H1 (cell line): ENCODE measurements at regions not wholly inside any gene's neighbourhood (a gene's known extent, or its start where the extent isn't known, plus 50 kb on each side); places are given as distances from the start of the nearest gene placed in this dataset.

Experiments
- CTCF ChIA-PET: fragments of 300-600 bp; sonication (Branson Sonifier 250); formaldehyde crosslinking; loops from one replicate; lab custom pipeline; 2021; ENCODE audit not compliant: partially characterized antibody; lab: Charles Lee
- POLR2A ChIA-PET: fragments of 300-600 bp; sonication (Branson Sonifier 250); formaldehyde crosslinking; loops from one replicate; lab custom pipeline; 2021; ENCODE audit warnings: inconsistent platforms; ENCODE audit not compliant: partially characterized antibody; lab: Charles Lee
- DNase-seq, 2 experiments: peaks; one replicate each; pipeline versions ENCODE4 v3.0.0 to v3.0.0-alpha.2; 2010 to 2022; ENCODE audit warnings: low spot score in 2 of 2, low read depth in 1 of 2, mixed read lengths in 1 of 2
- FAIRE-seq: peaks from 2 replicates; lab custom pipeline; 2011; peaks lifted over from hg19 to GRCh38; lab: Jason Lieb, UNC
- H2AFZ ChIP-seq: 2 replicates; pipeline ENCODE4 v1.8.1; 2012; ENCODE audit warnings: low read length, inconsistent platforms
- H2AK5ac ChIP-seq: 2 replicates; pipeline ENCODE4 v1.6.1; 2013; ENCODE audit warnings: low read depth, low read length
- H2BK120ac ChIP-seq: replicated peaks from 2 replicates; pipeline ENCODE3; 2013; ENCODE audit warnings: low read depth, low read length, inconsistent platforms
- H2BK12ac ChIP-seq: 2 replicates; pipeline ENCODE4 v1.6.1; 2013; ENCODE audit warnings: low read depth, low read length
- H2BK15ac ChIP-seq: 2 replicates; pipeline ENCODE4 v1.6.1; 2013; ENCODE audit warnings: low read length
- H2BK20ac ChIP-seq: 2 replicates; pipeline ENCODE4 v1.6.1; 2013; ENCODE audit warnings: low read length
- H2BK5ac ChIP-seq: 2 replicates; pipeline ENCODE4 v1.6.1; 2013; ENCODE audit warnings: low read depth, low read length
- H3K14ac ChIP-seq: 2 replicates; pipeline ENCODE4 v1.6.1; 2013; ENCODE audit warnings: inconsistent platforms; ENCODE audit not compliant: insufficient read length
- H3K18ac ChIP-seq: 2 replicates; pipeline ENCODE4 v1.6.1; 2013; ENCODE audit warnings: low read length; ENCODE audit errors: extremely low read depth
- H3K23ac ChIP-seq: 2 replicates; pipeline ENCODE4 v1.6.1; 2013; ENCODE audit warnings: inconsistent platforms; ENCODE audit not compliant: insufficient read length
- H3K23me2 ChIP-seq: 2 replicates; pipeline ENCODE4 v1.6.1; 2013; ENCODE audit warnings: low read depth, low read length
- H3K27ac ChIP-seq: 2 replicates; pipeline ENCODE4 v1.6.1; 2011; ENCODE audit warnings: low read depth, low read length, inconsistent platforms
- H3K27me3 ChIP-seq, 4 experiments: replicated peaks in 1 of 4; 1 replicate in 1 of 4; 2 replicates in 3 of 4; pipeline versions ENCODE4 v1.6.1 to v1.8.1; 2011 to 2013; ENCODE audit warnings: low read length in 3 of 4, mild to moderate bottlenecking in 3 of 4, inconsistent platforms in 2 of 4, mixed read lengths in 2 of 4, moderate library complexity in 1 of 4; ENCODE audit not compliant: control insufficient read depth in 3 of 4, insufficient read depth in 3 of 4; ENCODE audit errors: extremely low read depth in 1 of 4
- H3K36me3 ChIP-seq, 4 experiments: 2 replicates each; pipeline versions ENCODE4 v1.6.1 to v1.8.1; 2011 to 2013; ENCODE audit warnings: mild to moderate bottlenecking in 4 of 4, low read length in 3 of 4, moderate library complexity in 2 of 4, control low read depth in 1 of 4, inconsistent platforms in 1 of 4; ENCODE audit not compliant: insufficient read depth in 4 of 4, control insufficient read depth in 2 of 4
- H3K4ac ChIP-seq: replicated peaks from 2 replicates; pipeline ENCODE3; 2013; ENCODE audit warnings: low read length, low read depth, mixed read lengths, inconsistent platforms; ENCODE audit not compliant: insufficient read length
- H3K4me1 ChIP-seq, 4 experiments: replicated peaks in 1 of 4; 1 replicate in 1 of 4; 2 replicates in 3 of 4; pipeline versions ENCODE4 v1.6.1 to v1.8.1; 2011 to 2013; ENCODE audit warnings: low read length in 3 of 4, inconsistent platforms in 2 of 4, mixed read lengths in 1 of 4; ENCODE audit not compliant: insufficient read depth in 4 of 4, control insufficient read depth in 3 of 4
- H3K4me2 ChIP-seq, 2 experiments: 2 replicates each; pipeline versions ENCODE4 v1.6.1 to v1.8.1; 2011 to 2013; ENCODE audit warnings: low read depth in 2 of 2, low read length in 2 of 2, control low read depth in 1 of 2, inconsistent platforms in 1 of 2, mild to moderate bottlenecking in 1 of 2; ENCODE audit not compliant: insufficient read depth in 1 of 2
- H3K4me3 ChIP-seq, 4 experiments: fragments of 200-600, 300-600 bp in 1 of 4; sonication (generic), shearing (Covaris generic), sonication (Bioruptor Twin) in 1 of 4; 2 replicates each; pipeline versions ENCODE4 v1.5.1 to v1.8.1; 2011 to 2016; ENCODE audit warnings: low read length in 4 of 4, low read depth in 3 of 4, control low read depth in 2 of 4, inconsistent platforms in 2 of 4, mild to moderate bottlenecking in 2 of 4, mixed read lengths in 1 of 4, moderate library complexity in 1 of 4; ENCODE audit not compliant: insufficient read depth in 2 of 4; ENCODE audit errors: extremely low read depth in 1 of 4
- H3K56ac ChIP-seq: replicated peaks from 2 replicates; pipeline ENCODE3; 2013; ENCODE audit warnings: low read depth, mild to moderate bottlenecking, mixed read lengths, low read length, inconsistent platforms; ENCODE audit not compliant: insufficient read length
- H3K79me1 ChIP-seq: 2 replicates; pipeline ENCODE4 v1.6.1; 2013; ENCODE audit warnings: low read depth, low read length, control low read depth
- H3K79me2 ChIP-seq, 2 experiments: 2 replicates each; pipeline versions ENCODE4 v1.6.1 to v1.8.1; 2012 to 2013; ENCODE audit warnings: low read length in 2 of 2, mild to moderate bottlenecking in 2 of 2, inconsistent platforms in 1 of 2; ENCODE audit not compliant: insufficient read depth in 2 of 2, control insufficient read depth in 1 of 2
- H3K9ac ChIP-seq, 4 experiments: replicated peaks in 1 of 4; 1 replicate in 1 of 4; 2 replicates in 3 of 4; pipeline versions ENCODE4 v1.6.1 to v1.8.1; 2011 to 2013; ENCODE audit warnings: low read depth in 3 of 4, low read length in 3 of 4, control low read depth in 2 of 4, mild to moderate bottlenecking in 2 of 4, moderate library complexity in 2 of 4, inconsistent platforms in 1 of 4; ENCODE audit errors: extremely low read depth in 1 of 4
- H3K9me3 ChIP-seq, 2 experiments: 2 replicates each; pipeline versions ENCODE4 v1.6.1 to v1.8.1; 2012 to 2013; ENCODE audit warnings: mild to moderate bottlenecking in 2 of 2, moderate library complexity in 2 of 2, control low read depth in 1 of 2, inconsistent platforms in 1 of 2, low read depth in 1 of 2, low read length in 1 of 2, mixed read lengths in 1 of 2; ENCODE audit not compliant: insufficient read depth in 2 of 2
- H4K20me1 ChIP-seq, 2 experiments: replicated peaks in 1 of 2; 2 replicates each; pipeline versions ENCODE3 to v1.8.1; 2011 to 2013; ENCODE audit warnings: inconsistent platforms in 2 of 2, low read length in 2 of 2, mild to moderate bottlenecking in 1 of 2; ENCODE audit not compliant: insufficient read depth in 2 of 2, control insufficient read depth in 1 of 2
- H4K5ac ChIP-seq: 2 replicates; pipeline ENCODE4 v1.6.1; 2013; ENCODE audit warnings: low read length, low read depth, mixed read lengths, inconsistent platforms; ENCODE audit not compliant: insufficient read length
- H4K8ac ChIP-seq: 2 replicates; pipeline ENCODE4 v1.8.0; 2013; ENCODE audit warnings: mild to moderate bottlenecking, moderate library complexity, low read length, inconsistent platforms; ENCODE audit not compliant: insufficient read depth; ENCODE audit errors: extremely low read depth
- H4K91ac ChIP-seq: replicated peaks from 2 replicates; pipeline ENCODE3; 2013; ENCODE audit warnings: low read length, mixed read lengths, inconsistent platforms; ENCODE audit not compliant: insufficient read length
- ASH2L ChIP-seq: fragments of 200-600, 300-600 bp; sonication (generic); IDR thresholded peaks from one replicate; pipeline ENCODE4 v1.7.1; 2017; ENCODE audit warnings: low read length
- GTF2F1 ChIP-seq: IDR thresholded peaks from 2 replicates; pipeline ENCODE4 v1.6.1; 2012; ENCODE audit warnings: low read depth, low read length, improper control_type of control experiment, borderline replicate concordance
- KDM4A ChIP-seq: IDR thresholded peaks from one replicate; pipeline ENCODE4 v1.7.1; 2012; ENCODE audit warnings: low read depth, mild to moderate bottlenecking, moderate library complexity, low read length, inconsistent platforms; ENCODE audit not compliant: severe bottlenecking
- MAFK ChIP-seq: IDR thresholded peaks from 2 replicates; pipeline ENCODE4 v1.6.1; 2012; ENCODE audit warnings: low read depth, mild to moderate bottlenecking, improper control_type of control experiment, low read length
- PHF8 ChIP-seq: fragments of 200-600 bp; sonication (generic); conservative IDR thresholded peaks from 2 replicates; pipeline ENCODE4 v1.7.1; 2012; ENCODE audit warnings: low read depth, mild to moderate bottlenecking, inconsistent platforms, low read length, moderate library complexity
- RBBP5 ChIP-seq: IDR thresholded peaks from 2 replicates; pipeline ENCODE4 v1.7.1; 2012; ENCODE audit warnings: low read depth, mild to moderate bottlenecking, inconsistent platforms, low read length, moderate library complexity, borderline replicate concordance
- SIX5 ChIP-seq: IDR thresholded peaks from 2 replicates; pipeline ENCODE4 v1.6.1; 2011; ENCODE audit warnings: mild to moderate bottlenecking, low read depth, low read length
- TEAD4 ChIP-seq: IDR thresholded peaks from 2 replicates; pipeline ENCODE4 v1.6.1; 2012; ENCODE audit warnings: low read depth, low read length, inconsistent platforms, mixed read lengths
- WGBS, 2 experiments: shearing (Covaris generic) in 1 of 2; methylation state at CpG; one replicate each; pipeline versions ENCODE4 v1.1.6 to v1.1.7; 2013 to 2015; ENCODE audit warnings: low lambda C conversion rate in 2 of 2, mixed read lengths in 2 of 2, inconsistent platforms in 1 of 2, low coverage in 1 of 2, missing lambda C conversion rate in 1 of 2; ENCODE audit not compliant: insufficient replicate concordance in 2 of 2, insufficient coverage in 1 of 2, insufficient read length in 1 of 2; ENCODE audit errors: extremely low coverage in 1 of 2, missing lambda C conversion rate in 1 of 2; 5-methylcytosine and 5-hydroxymethylcytosine counted together

DNA sequence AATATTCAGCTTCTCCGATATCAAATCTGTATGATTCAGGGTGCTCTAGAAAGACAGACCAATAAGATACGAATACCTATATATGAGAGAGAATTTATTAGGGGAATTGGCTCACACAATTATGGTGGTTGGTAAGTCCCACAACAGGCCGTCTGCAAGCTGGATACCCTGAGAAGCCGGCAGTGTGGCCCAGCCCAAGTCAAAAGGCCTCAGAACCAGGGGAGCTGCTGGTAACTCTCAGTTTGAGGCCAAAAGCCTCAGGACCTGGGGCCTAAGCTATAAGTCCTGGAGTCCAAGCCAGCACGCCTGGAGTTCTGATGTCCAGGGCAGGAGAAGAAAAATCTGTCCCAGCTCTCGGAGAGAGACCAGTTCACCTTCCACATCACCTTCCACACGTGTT is 318.7 kb downstream of the BRD1 start:
- Histone ChIP-seq H4K20me1 (no peaks in the 10 kb centered on the region), H3K27ac (no peak overlapping the region), H2AFZ (no peak overlapping the region), H4K8ac (no peak overlapping the region; the same call in 1 of the 2 replicates), H3K4me2 (no peak overlapping the region), H3K4me3 (no peak overlapping the region), H3K23ac (no peak overlapping the region), H3K14ac (no peak overlapping the region), H2BK12ac (no peak overlapping the region), H3K27me3 (no peaks in the 10 kb centered on the region), H3K56ac (no peak overlapping the region), H2BK15ac (peak overlapping the region; percentile 34; the same call in 1 of the 2 replicates), H2BK120ac (no peak overlapping the region), H3K79me2 (no peaks in the 10 kb centered on the region), H2AK5ac (no peak overlapping the region), H3K4me1 (peaks cover 4 to 9% (median 6%) of the 10 kb centered on the region in 4 experiments; a peak in 6 of 7 replicates), H2BK20ac (no peak overlapping the region), H3K9me3 (no peaks in the 10 kb centered on the region; a peak in 1 of 4 replicates), H3K18ac (no peak overlapping the region), H3K23me2 (peaks cover 11% of the 10 kb centered on the region), H4K91ac (no peak overlapping the region), H2BK5ac (no peak overlapping the region), H3K9ac (no peak overlapping the region), H3K79me1 (no peaks in the 10 kb centered on the region), H4K5ac (no peak overlapping the region), H3K36me3 (no peaks in the 10 kb centered on the region), H3K4ac (no peak overlapping the region)
- FAIRE-seq (no peak), DNase-seq (no peak)
- CTCF ChIA-PET, result interaction anchor here (1.7 kb wide), 1 partner anchor 18 kb away, joined by 3 read pairs; no protein-coding TSS in a partner anchor
- WGBS, 2 experiments, result 91% methylated on average over 7 of the region's 7 CpGs; no CpG with 5 or more reads in 1 of the 2 experiments
- POLR2A ChIA-PET, result interaction anchor here (1.2 kb wide), 1 partner anchor 28 kb away, joined by 4 read pairs; no protein-coding TSS in a partner anchor
- TF ChIP-seq PHF8 (no peak), SIX5 (no peak), KDM4A (no peak), ASH2L (no peak), RBBP5 (no peak), MAFK (no peak), TEAD4 (no peak), GTF2F1 (no peak)
